Left lobe of liver (tissue), 2 donors: ENCODE measurements at regions not wholly inside any gene's neighbourhood (a gene's known extent, or its start where the extent isn't known, plus 50 kb on each side); places are given as distances from the start of the nearest gene placed in this dataset.
A peak's percentile ranks its signal among the peaks of the same experiment; 100 is the strongest.

Experiments used
- ATAC-seq: fragments of 200-7000 bp; cut with Tn5 transposase; one replicate; pipeline ENCODE4 v1.9.1; 2020; ENCODE audit warnings: mild to moderate bottlenecking, moderate library complexity
- DNase-seq: peaks from one replicate; pipeline ENCODE4 v3.0.0-alpha.2; 2020; ENCODE audit warnings: low spot score
- donor health status: DM: no; HTN: no; CAD: no; lungs with moderate emphysema.
- donor health status: DM: no; HTN: yes; CAD: no.

DNA sequence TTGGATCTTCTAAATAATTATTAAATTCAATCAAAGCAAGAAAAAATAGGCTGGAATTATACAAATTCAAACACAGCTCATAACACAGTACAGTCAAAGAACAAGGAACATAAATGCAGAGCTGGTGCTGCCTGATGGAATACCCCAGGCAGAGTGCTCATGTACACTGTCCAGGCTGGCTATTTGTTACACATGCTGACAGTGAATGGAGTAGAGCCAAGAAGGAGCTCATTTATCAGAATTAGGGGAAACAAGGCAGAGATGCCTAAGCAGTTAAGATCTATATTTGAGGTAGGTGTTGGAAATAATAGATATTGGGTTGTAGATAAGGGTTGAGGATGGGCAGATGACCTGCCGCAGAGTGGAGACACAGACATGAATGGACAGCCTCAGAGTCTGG is 788.2 kb upstream of the ARPP21 start:
- ATAC-seq: no peak
- DNase-seq: no peak

DNA sequence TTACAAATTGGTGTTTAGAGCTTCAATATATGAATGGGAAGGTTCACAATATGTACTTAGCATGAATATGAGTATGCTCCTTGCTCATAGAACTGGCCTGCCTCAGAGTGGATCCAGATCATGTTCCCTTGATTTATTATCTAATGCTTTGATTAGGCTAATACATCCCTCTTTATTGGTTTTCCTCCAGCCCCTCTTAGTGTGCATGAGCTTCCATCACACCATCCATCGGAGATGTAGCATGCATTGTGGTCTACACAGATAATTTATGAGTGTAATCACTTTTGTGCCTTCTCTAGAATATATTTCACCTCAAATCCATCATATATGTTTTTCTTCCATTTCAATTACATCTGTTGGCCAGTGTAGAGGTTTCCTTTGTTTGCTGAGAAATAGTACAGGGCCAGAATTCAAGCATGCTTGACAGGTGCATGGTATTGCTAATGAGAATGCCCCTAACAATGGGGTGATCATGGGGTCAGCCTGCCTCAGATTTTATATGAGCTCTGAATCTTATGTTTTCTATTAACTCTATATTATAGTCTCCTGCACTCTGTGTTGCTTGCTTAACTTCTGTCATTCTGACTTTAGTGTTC is 786.4 kb upstream of the ARPP21 start:
- DNase-seq: no peak
- no peak for ATAC-seq

DNA sequence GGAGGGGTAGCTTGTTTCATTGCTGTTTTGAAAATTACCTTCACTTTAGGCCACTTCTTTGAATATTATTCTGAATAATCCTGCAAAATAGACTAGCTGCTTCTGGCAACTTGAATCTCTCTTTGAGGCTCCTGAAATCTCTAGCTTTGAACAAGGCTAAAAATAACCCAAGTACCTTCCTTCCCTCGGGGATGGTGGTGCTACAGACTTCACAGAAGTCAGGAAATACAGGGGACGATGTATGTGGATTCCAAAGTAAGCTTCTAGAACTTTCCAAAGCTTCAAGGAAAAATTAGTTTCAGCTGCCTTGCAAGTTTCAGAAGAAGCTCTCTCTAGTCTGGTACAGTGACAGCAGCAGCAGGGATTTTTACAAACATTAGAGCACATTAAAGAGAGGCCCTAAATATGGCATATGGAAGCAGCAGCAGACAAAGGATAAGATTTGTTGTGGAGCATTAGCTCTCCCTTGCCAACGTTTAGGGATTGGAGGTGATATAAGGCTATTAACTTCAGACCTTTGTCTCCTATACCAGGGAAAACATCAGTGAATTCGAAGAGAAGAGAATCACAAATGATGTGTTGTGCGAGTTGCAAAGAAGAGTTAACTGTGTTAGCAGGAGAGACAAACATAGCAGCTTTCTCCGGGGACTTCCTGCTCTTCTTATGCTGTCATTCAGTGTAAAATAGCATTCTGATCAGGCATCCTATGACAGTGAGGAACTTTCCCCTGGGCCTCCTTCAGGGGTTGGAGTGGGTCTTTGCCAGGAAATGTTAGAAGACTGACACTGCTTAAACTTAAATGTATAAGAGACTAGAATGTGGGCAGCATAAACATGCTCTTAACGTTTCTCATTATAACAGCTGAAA is 783.0 kb upstream of the ARPP21 start:
- DNase-seq (no peak), ATAC-seq (no peak)

DNA sequence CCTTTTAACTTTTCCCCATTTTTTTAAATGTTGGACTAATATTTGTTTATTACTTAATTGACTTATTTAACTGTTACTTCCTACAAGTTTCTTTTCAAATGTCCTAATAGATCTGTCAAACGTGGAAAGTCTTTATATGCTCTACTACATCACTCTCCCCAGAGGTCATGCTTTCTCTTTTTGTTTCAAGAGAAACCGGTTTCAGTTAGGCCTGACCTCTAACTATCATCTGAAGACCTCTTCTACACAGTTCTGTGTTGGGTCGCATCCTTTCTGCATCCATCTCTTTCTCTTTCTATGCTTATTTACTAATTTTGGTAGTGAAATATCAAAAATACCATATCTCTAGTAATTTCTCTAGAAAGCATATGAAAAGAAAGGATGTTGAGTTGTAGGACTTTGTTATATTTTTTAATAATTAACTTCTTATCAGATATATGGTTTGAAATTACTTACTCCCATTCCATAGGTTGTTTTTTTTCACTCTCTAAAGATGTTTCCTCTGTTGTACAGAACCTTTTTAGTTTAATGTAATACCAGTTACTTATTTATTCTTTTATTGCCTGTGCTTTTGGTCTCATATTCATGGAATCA is 781.2 kb upstream of the ARPP21 start:
- ATAC-seq: no peak

DNA sequence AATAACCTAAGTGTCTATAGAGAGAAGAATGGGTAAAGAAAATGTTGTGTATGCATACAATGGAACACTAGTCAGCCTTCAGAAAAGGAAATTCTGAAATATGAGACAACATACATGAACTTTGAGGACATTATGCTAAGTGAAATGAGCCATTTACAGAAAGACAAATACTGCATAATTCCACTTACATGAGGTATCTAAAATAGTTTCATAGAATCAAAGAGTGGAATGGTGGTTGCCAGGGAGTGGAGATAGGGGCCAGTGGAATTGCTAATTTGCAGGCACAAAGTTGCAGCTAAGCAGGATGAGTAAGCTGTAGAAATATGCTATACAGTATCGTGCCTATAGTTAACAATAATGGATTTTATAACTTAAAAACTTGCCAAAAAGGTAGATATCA is 779.6 kb upstream of the ARPP21 start:
- DNase-seq (no peak), ATAC-seq (no peak)

More for the DNA sequence above, 781.2 kb upstream of the ARPP21 start:
- no peak for DNase-seq

DNA sequence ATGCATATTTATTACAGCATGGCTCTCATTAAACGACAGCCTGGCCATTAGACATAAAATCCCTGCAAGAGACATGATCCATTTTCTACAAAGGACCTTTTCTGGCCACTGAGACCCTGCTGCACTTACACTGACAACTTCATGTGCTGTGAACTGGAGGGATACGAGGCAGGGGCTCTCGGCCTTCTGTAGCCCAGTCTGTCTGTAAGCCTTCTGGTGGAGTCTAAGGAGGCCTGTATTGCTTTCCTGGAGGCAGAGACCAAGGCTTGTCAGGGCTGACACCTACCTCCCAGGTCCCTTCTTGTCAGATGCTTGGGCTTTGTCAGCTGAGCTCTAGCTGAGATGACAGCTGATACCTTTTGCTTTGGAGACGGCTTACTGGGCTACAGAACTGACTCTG is 776.9 kb upstream of the ARPP21 start:
- DNase-seq (no peak), ATAC-seq (no peak)

DNA sequence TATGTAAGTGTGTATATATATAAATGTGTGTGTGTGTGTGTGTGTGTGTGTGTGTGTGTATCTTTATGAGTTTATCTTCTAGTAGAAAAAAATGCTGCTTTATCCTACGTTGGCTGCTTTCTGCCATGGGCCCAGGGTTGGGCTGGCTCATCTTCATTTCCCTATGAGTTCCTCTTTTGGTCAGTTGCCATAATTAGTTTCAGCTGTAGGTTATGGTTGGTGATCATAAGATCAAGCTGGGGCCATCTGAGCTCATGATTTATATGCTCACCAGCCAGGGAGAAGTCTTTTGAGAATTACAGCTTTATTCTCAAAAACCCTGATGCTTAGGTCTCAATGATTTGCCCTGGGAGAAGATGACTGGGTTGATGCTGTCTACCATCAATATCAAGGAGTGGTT is 775.8 kb upstream of the ARPP21 start:
- DNase-seq: no peak
- ATAC-seq: no peak

DNA sequence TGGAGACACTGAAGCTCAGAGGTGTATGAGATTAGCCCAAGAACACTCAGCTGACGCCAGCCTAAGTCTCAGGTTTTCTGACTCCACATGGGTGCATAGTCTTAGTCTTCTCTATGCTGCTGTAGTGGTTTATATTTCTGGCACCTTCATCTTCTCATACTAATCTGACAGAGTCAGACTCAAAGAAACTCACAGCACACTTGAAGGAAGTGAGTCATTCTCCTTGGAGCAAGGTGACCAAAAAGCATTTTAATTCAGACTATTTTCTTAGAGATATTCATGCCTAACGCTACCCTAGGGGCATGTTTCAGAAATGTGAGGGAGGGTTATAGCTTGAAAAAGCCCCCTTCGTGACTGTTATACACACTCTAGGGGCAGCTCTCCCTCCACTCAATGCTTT is 775.3 kb upstream of the ARPP21 start:
- no peak for DNase-seq
- ATAC-seq: no peak

DNA sequence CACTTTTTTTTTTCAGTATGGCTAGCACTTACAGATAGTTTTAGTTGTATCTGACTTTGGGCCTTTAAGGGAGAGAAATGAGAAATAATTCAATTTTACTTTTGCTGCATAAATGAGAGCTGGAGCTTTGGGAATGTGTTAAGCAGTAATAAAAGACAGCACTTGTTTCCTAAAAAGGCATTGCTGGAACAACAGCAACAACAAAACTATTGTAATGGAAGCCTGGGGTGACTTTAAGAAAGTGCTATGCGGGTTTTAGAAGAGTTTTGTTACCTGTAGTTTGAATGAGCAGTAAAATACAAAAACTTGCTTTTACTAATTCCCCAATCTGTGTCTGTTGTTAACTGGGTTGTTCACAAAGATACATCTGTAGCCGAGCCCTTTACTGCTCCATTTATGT is 774.0 kb upstream of the ARPP21 start:
- no peak for ATAC-seq

DNA sequence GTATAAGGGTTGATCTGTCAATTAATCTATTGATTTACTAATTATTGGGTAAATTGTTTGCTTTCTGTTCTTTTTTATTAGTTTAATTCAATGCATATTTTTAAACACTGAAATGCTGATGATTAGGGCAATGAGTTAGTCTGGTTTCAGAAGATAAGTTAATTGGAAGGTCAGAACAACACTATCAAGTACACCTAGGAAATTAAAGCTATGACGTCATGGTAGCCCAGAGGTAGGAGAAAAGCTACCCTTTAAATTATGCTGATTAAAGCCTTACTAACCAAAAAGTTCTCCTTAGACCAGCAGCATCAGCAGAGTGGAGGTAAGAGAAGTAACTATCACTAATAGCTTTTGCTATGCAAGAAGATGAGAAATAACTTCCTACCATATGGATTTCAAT is 770.4 kb upstream of the ARPP21 start:
- ATAC-seq: no peak

More for the DNA sequence above, 774.0 kb upstream of the ARPP21 start:
- DNase-seq: no peak

DNA sequence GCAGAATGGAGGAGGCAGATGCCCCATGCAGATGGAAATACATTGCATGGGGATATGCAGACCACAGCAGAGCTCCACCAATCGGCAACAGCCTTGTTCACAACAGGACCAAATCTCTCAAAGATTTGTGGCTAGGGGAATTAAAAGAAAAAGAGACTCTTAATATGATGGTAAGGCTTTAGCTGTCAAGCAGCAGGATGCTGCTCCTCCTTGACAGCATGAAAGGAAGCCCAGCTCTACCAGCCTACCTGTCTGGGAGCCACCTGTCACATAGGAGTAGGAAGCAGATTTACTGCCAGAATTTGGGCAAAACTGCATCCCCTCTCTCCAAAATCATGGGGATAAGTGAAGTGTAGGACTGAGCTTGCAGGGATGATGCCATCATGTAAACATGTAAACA is 769.6 kb upstream of the ARPP21 start:
- DNase-seq (no peak), ATAC-seq (no peak)

More for the DNA sequence above, 770.4 kb upstream of the ARPP21 start:
- no peak for DNase-seq

DNA sequence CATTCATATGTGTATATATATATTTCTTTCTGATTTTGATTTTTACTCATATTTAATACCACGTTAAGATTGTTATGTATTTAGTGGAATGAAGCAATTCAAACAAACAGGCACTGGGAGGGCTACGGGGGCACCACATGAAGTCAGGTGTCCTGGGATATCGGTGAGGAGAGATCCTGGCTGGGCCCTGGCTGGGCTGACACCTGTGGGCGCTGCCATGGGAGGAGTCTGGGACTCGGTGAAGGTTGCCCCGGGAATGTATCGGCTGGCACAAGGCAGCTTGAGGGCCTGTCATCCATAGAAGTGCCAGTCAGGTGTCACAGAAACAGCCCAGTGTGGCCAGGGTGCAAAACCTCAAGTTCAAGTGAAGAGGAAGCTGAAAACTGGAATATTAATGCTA is 766.9 kb upstream of the ARPP21 start:
- ATAC-seq (no peak), DNase-seq (no peak)

DNA sequence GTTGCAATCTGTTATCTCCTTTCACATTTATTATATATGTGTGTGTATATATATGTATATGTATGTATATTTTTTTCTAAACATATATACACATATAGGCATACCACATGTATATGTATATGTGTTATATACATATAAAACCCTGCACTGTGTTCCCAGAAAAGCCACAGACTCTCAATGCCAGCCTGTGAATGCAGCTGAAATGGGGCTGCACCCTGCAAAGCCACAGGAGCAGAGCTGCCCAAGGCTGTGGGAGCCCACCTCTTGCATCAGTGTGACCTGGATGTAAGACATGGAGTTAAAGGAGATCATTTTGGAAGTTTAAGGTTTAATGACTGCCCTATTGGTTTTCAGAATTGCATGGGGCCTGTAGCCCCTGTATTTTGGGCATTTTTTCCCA is 762.3 kb upstream of the ARPP21 start:
- DNase-seq (no peak), ATAC-seq (no peak)

DNA sequence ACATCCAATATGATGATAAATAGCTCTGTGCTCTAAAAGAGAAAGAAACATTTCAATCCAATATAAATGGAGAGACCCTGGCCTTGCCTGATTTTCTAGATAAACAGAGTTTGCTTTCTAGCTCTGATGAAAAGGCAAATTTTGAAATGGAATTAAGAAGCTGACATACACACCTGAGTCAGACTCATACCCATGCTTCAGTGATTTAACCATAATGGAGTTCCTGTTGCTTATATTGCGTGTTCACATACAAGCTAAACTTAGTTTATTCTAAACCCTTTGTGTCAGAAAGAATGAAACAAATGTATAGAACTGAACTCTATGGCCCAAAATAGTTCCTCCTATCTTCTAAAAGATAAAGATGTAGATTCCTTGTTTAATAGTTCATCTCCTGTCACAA is 760.8 kb upstream of the ARPP21 start:
- DNase-seq (no peak), ATAC-seq (no peak)

DNA sequence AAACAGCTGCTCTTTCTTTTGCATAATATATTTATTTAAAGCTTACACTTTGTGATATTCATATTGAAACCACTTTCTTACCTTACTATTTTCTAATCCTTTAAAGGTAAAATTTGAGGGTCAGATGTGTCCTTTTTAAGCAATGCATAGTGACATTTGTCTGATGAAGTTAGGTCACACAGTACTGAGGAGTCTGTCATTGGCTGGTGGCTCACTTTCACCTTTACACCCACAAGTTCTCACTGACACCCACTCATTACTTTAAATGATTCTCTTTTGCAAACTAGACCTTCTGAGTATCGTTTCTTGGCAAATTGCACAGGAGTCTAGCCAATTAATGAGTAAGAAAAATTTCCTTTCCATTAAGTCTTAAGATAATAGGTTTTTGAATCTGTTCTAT is 758.3 kb upstream of the ARPP21 start:
- no peak for DNase-seq
- no peak for ATAC-seq

DNA sequence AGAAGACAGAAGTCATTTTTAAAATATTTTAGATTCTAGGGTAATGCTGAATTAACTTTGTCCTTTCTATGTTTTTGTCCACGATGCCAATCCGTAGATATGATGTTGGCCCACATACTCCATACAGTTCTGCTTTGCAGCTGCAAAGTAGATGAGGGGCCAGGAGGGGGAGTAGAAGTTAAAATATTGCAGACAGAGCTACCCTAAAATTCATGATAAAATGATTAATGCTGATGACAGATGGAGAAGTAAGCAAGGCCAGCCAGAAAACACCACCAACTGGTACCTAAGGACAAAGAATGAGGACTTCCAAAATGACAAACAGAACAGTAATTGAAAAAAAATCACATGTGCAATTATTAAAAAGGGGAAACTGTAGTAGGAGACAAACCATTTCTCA is 756.6 kb upstream of the ARPP21 start:
- DNase-seq (no peak), ATAC-seq (peak; percentile 53)

DNA sequence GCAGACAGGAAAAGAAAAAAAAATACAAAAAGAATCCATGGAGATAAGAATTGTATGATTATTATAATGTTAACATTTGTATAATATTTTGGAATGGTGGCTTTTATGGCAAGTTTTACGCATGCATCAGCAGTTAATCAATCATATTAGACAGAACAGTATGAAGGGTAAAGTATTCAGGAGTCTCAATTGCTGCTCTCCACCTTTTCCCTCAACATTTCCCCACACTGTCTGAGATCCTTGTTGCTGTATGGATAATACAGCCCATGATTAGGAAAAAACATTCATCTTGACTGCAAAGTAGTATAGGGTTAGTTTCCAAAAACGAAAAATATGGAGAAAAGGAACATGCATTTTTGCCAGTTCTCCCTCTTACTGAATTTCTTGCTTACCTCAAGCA is 755.3 kb upstream of the ARPP21 start:
- ATAC-seq: no peak
- DNase-seq: no peak

DNA sequence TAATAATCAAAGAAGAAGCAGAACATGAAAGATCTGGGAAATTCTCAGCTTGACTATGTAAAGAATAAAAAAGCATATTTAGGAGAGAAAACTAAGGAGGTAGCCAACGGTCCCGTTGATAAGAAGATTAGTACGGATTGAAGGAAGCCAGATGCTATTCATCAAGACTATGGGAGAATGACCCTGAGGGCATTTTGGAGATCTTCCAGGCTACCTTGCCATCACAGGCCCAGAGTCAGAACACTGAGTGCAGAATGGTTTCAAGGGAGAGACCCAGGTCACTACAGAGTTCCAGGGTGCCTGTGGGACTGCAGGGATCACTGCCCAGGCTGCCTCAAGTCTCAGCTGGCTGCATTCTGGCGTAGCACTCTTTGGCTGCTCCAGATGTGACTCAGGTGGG is 752.9 kb upstream of the ARPP21 start:
- ATAC-seq (no peak), DNase-seq (no peak)

DNA sequence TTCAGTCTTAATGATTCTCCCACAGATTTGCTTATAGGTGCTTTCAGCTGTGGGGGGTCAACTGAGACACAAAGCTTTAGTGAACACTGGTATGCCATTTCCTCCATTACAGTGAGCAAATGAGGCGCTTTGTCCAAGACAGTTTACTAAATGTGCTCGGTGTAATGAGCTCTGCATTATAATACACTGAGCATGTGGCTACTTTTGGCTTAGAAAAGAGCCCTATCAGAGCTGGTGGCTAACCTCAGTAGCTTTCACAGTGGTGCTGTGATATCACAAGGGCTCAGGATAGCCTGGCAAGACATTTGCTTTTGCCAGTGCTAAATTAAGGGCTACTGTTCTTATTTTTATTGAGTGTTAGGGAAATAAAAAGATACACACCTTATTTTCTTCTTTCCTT is 749.7 kb upstream of the ARPP21 start:
- no peak for DNase-seq
- no peak for ATAC-seq

DNA sequence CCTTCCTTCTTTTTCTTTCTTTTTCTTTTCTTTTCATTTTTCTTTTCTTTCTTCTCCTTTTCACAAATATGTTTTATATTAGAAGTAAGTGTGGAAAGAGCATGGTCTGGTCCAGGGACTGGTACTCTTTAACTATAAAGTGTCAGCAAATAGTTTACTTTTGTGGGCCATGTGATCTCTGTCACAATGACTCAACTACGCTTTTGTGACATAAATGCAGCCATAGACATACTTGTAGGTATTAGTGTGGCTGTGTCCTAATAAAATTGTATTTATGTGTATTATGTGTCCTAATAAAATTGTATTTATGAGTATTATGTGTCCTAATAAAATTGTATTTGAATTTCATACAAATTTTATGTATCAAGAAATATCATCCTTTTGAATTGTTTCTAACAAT is 749.1 kb upstream of the ARPP21 start:
- no peak for DNase-seq
- no peak for ATAC-seq

DNA sequence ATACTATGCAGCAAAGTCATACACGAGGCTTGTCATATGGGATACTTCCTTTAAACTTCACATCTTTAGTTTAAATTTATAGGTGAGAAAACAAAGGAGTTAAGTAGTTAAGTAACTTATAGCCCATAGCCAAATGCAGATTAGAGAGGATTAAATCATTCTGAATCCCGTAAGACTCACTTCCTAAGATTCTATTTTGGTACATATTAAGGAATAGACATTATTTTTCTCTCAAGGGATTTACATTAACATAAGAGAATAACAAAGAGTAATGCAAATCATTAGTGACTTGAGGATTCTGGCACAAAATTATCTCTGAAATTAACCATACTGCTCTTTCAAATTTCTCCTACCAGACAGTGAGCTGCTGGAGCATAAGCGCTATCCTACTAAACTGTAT is 747.4 kb upstream of the ARPP21 start:
- ATAC-seq: no peak
- no peak for DNase-seq

DNA sequence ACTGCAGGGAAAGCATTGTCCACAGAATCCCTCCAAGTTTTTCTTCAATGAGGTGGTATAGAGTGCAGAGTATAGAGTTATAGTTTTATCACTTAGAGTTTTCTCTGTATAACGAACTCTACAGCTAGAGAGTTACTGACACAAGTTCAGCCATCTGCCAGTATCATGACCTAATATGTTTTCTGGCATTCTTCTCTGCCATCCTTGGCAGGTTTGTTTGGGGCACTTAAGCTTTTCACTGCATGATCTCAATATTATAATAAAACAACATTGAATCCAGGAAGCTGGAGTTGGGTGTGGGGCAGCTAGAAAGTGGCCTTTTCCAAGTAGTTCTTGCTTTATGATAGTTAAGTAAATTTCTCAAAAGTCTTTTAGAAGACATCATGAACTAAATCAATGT is 743.5 kb upstream of the ARPP21 start:
- ATAC-seq: no peak
- DNase-seq: no peak
